Stimulated activated CD8-positive, alpha-beta memory T cell treated with anti-CD3 and anti-CD28 coated beads, Interleukin-15, amount 100 ng/mL, for 48 hours (primary cell): ENCODE measurements at regions not wholly inside any gene's neighbourhood (a gene's known extent, or its start where the extent isn't known, plus 50 kb on each side); places are given as distances from the start of the nearest gene placed in this dataset.
"Not testable (repeated sequence)": the region's sequence is repeated elsewhere in the genome, so short reads cannot be mapped to it uniquely, and the experiment has no call there.

ENCODE experiments used
- DNase-seq, 2 donors: peaks; one replicate each; pipeline ENCODE4 v3.0.0-alpha.2; 2020; ENCODE audit warnings: low read depth in 2 of 2

GRCh38 chr13:76659074-76659473 is 227.1 kb downstream of the KCTD12 start:
- DNase-seq: not testable (repeated sequence)

GRCh38 chr13:76656500-76656899 is 229.7 kb downstream of the KCTD12 start:
- DNase-seq: no peak

- no peak for DNase-seq
Measured at GRCh38 chr13:76656056-76656455, 230.1 kb downstream of the KCTD12 start.

- no peak for DNase-seq
Measured at GRCh38 chr13:76654263-76654662, 231.9 kb downstream of the KCTD12 start.

- DNase-seq: no peak
Measured at GRCh38 chr13:76651286-76651685, 234.9 kb downstream of the KCTD12 start.

GRCh38 chr13:76647550-76647949 is 238.7 kb downstream of the KCTD12 start:
- no peak for DNase-seq

- DNase-seq: no peak
Measured at GRCh38 chr13:76646946-76647345, 239.3 kb downstream of the KCTD12 start.

- DNase-seq: no peak
Measured at GRCh38 chr13:76645632-76646031, 240.6 kb downstream of the KCTD12 start.

GRCh38 chr13:76644906-76645305 is 241.3 kb downstream of the KCTD12 start:
- DNase-seq: no peak

- DNase-seq: no peak
Measured at GRCh38 chr13:76643596-76643995, 242.6 kb downstream of the KCTD12 start.

GRCh38 chr13:76641056-76641455 is 245.1 kb downstream of the KCTD12 start:
- DNase-seq: no peak

- no peak for DNase-seq
Measured at GRCh38 chr13:76638882-76639281, 247.3 kb downstream of the KCTD12 start.

GRCh38 chr13:76638181-76638580 is 248.0 kb downstream of the KCTD12 start:
- no peak for DNase-seq

- no peak for DNase-seq
Measured at GRCh38 chr13:76637641-76638141, 248.5 kb downstream of the KCTD12 start.

- no peak for DNase-seq
Measured at GRCh38 chr13:76636829-76637228, 249.4 kb downstream of the KCTD12 start.

GRCh38 chr13:76635232-76636230 is 250.7 kb downstream of the KCTD12 start:
- no peak for DNase-seq

- no peak for DNase-seq
Measured at GRCh38 chr13:76634431-76635191, 251.6 kb downstream of the KCTD12 start.

- DNase-seq: no peak
Measured at GRCh38 chr13:76632401-76633044, 253.7 kb downstream of the KCTD12 start.

GRCh38 chr13:76630629-76631230 is 255.5 kb downstream of the KCTD12 start:
- DNase-seq: no peak

GRCh38 chr13:76622315-76623040 is 263.7 kb downstream of the KCTD12 start:
- DNase-seq: no peak

GRCh38 chr13:76621705-76622104 is 264.5 kb downstream of the KCTD12 start:
- no peak for DNase-seq
